Activated CD8-positive, alpha-beta memory T cell treated with anti-CD3 and anti-CD28 coated beads for 36 hours (primary cell): ENCODE measurements at regions not wholly inside any gene's neighbourhood (a gene's known extent, or its start where the extent isn't known, plus 50 kb on each side); places are given as distances from the start of the nearest gene placed in this dataset.

Experiments used
- CTCF ChIA-PET: fragments of 350-600 bp; sonication (Branson Sonifier 250); formaldehyde crosslinking; loops from one replicate; lab custom pipeline; 2021; ENCODE audit warnings: antibody characterized with exemption; lab: Charles Lee
- POLR2A ChIA-PET: fragments of 350-600 bp; sonication (Branson Sonifier 250); formaldehyde crosslinking; loops from one replicate; lab custom pipeline; 2021; ENCODE audit warnings: antibody characterized with exemption; lab: Charles Lee

GRCh38 chr10:29962166-29962850 lies 97.1 kb downstream of the JCAD start:
- POLR2A ChIA-PET = no interaction called here
- CTCF ChIA-PET = no interaction called here

GRCh38 chr10:29961351-29961750 lies 98.0 kb downstream of the JCAD start:
- POLR2A ChIA-PET = no interaction called here

DNA sequence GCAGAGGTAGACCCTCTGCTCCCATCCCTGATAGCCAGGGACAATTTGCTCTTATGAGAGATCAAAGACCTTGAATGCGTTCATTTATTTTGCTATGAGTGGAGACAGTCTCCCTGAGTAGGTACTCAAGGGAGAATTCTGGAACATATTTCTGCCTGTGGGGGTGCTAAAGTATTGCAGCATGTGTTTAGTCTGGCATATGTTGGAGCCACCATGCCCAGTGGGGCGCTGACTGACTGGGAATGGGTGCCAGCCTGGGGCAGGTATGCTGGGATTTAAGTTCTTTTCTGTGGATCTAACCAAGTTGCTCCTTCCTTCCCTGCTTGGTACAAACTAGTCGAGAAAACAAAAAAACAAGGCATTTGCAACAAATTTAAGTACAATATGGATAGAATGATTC lies 99.1 kb downstream of the JCAD start:
- ChIA-PET CTCF (no interaction called here), POLR2A (no interaction called here)

More at GRCh38 chr10:29961351-29961750, 98.0 kb downstream of the JCAD start:
- CTCF ChIA-PET = no interaction called here

- ChIA-PET POLR2A (no interaction called here), CTCF (no interaction called here)
Measured at GRCh38 chr10:29959586-29959985, 99.8 kb downstream of the JCAD start.

GRCh38 chr10:29958440-29958839 lies 100.9 kb downstream of the JCAD start:
- ChIA-PET POLR2A (no interaction called here), CTCF (no interaction called here)

- CTCF ChIA-PET = no interaction called here
- POLR2A ChIA-PET = no interaction called here
Measured at GRCh38 chr10:29957907-29958331, 101.5 kb downstream of the JCAD start.

GRCh38 chr10:29957236-29957635 lies 102.2 kb downstream of the JCAD start:
- CTCF ChIA-PET = no interaction called here
- POLR2A ChIA-PET = no interaction called here

GRCh38 chr10:29956335-29956924 lies 103.0 kb downstream of the JCAD start:
- POLR2A ChIA-PET = no interaction called here

DNA sequence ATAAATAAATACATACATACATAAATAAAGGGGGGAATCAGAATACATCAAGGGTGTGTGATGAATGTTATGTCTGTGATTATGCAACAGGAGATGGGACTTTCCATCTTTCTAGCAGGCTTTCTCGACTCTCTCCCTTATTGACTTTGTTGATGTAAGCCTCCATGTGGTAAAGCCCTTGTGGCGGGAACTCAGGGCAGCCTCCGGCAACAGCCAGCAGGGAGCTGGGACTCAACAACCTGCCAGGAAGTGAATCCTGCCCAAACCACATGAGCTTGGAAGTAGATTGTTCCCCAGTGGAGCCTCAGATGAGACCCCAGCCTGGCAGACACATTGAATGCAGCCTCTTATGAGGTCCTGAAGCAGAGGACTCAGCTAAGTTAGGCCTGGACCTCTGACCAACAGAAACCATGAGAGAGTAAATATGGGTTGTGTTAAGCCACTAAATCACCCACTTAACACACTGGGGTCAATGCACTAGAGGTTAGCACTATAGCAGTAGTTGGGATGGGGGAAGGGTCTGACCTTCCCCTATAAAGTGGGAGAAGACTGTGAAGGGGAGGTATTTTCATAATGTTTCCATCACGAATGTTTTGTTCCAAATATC lies 104.0 kb downstream of the JCAD start:
- ChIA-PET CTCF (no interaction called here), POLR2A (no interaction called here)

More at GRCh38 chr10:29956335-29956924, 103.0 kb downstream of the JCAD start:
- CTCF ChIA-PET = no interaction called here

DNA sequence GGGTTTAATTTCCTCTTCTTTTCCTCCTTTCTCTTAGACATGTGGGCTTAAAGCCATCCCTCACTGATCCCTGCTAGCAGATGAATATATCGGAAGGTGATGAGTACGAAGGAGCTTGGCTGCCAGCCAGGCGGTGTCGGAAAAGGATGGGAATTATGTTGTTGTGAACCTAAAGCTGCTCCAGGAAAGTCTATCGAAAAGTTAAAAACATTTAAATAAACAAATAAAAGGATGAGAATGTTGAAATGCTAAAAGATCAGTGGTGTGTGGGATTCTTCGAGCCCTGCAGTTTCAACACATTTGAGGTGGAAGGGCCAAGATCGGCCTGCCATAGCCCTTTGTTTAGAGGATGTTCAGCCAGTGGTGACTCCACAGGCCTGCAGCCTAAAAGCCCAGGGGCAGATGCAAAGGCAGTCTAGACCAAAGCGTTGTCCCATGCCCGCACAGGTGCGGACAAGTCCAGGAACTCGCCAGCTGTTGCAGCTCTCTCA lies 107.9 kb downstream of the JCAD start:
- ChIA-PET CTCF (no interaction called here), POLR2A (interaction anchor here (0.5 kb wide), 1 partner anchor 398 kb away, joined by 4 read pairs; the partner anchor contains the start of gene MTPAP)

GRCh38 chr10:29950391-29950790 lies 109.0 kb downstream of the JCAD start:
- POLR2A ChIA-PET = no interaction called here
- CTCF ChIA-PET = no interaction called here

DNA sequence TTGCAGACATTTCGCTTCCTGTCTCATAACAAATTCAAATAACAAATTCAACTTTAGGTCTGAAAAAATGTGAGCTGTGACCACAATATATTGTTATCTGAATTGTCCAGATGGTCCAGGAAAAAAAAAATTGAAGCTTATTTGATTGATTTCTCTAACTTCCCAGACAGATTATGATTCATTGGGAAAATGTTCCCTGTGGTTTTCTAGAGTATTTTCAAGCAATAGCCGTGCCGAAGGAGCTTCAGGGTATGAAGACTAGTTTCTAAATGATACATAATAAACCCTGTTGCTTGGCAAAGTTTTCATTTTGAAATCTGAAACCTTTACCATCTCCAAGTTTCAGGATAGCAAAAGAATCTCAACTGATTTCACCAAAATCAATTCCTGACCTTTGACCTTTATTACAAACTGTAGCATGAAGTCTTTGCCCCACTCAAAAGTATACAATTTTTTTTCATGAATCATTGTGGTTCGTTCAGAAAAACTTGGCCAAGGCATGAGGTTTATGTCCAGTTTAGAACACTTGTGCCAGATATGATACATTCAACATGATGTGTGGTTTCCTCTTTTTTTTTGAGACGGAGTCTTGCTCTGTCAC lies 109.9 kb downstream of the JCAD start:
- ChIA-PET CTCF (no interaction called here), POLR2A (no interaction called here)

DNA sequence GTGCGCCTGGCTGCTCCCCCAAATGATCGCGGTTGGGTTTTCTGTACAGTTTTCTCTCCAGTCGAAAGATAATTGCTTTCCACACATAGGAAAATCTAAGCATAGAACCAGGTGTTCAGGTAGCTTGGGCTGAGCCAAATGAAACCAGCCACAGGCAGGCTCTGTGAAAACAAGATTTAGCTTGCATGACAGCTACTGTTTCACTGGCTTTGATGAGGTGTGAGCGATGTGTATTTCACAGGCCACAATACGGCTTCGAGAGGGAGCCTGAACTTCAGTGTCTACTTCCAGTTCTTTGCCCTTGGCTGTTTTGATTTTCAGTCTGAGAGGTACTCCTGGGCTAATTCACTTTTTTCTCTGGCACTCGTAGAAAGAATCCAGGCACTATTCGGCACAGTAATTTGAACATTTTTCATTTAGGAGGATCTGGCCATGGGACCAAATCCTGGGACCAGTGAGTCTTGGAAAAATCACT lies 110.5 kb downstream of the JCAD start:
- ChIA-PET CTCF (no interaction called here), POLR2A (no interaction called here)

DNA sequence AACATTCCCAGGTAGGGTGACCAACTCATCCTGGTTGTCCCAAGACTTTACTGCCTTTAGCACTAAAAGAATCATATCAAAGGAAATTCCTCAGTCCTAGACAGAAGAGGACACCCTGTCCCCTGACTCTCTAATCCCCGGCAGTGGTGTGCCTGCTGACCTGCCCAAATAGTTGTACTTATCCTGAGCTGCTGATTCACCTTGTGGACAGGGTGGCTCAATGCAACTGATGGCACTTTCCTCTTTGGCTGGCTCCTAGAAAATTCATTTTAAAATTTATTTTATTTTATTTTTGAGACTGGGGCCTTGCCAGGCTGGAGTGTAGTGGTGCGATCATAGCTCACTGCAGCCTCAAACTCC lies 111.7 kb downstream of the JCAD start:
- CTCF ChIA-PET = no interaction called here
- POLR2A ChIA-PET = no interaction called here

DNA sequence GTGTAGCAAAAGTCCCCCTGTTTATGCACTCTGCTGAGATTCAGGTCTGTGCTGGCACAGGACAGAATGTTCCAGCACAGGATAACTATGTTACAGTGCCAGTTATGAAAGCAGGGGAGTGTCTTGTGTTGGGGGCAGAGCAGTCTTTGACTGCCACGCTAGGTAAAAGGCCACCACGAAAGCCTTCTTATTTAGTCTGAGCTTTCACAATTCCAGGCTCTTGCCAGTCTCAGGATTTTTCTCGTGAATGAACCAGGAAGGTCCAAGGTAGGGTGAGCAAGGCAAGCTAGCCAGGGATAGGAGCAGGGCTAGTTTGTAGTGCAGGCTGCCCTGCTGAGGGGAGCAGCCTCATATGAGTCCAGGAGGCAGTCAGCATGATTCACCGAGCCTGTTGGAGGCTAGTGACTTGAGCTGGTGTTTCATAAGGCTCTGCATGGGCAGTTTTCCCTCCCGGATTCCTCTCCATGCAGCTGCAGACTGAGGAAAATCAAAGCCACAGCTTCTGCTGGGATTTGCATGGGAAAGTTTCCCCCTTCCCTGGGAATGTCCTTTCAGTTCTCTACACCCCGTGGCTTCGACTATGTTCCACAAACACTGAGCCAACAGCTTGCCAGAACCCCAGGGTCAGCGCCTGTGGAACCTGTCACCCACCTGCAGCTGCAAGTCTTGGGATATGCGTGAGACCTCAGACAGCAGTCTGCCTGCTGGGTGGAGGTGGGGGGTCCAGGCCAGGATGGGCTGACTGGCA lies 112.3 kb downstream of the JCAD start:
- ChIA-PET POLR2A (no interaction called here), CTCF (no interaction called here)

DNA sequence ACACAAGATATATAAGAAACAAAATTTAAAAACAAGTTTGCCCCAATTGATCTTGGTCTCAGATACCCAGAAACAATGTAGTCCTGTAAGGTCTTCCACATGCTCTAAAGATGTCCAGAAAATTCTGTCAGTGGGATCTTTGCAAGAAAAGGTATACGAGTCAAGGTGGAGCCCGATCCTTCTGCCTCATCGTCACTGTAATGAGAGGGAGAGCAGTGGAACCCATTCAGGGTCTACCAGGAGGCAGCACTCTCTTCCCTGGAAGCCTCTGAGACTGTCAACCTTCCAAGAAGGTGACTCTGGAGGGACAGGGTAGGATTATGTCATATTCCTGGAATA lies 112.8 kb downstream of the JCAD start:
- POLR2A ChIA-PET = no interaction called here
- CTCF ChIA-PET = no interaction called here

DNA sequence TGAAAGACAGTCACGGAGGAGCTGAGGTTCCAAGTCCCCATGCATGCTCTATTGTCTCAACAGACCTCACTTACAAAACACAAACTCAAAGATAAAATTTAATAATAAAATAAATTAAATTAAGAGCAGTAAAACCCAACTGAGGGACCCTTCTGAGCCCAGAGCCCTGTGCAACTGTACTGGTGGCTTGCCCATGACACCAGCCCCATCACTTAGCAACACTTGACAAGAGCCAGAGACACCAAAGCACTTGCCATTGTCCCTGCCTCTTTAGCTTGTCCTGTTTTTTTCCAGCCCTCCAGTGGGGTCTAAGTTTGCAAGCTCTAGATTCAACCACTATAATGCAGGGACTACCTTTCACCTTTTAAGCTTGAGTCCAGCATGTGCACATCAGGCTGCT lies 117.9 kb downstream of the JCAD start:
- ChIA-PET POLR2A (no interaction called here), CTCF (no interaction called here)

DNA sequence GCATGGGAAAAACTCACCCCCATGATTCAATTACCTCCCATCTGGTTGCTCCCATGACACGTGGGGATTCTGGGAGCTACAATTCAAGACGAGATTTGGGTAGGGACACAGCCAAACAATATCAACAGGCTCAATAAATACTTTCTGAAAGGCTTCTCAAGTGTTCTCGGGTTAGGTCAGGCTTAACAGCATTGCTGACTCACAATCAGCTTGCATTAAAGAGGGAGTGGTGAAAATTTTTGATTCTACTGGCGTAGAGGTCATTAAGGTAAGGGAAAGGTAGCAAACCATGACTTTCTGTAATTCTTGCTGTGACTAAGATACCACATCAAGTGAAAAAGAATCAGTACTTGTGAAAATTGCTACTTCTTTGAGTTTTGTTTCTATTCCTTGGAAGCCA lies 126.4 kb downstream of the JCAD start:
- ChIA-PET CTCF (no interaction called here), POLR2A (no interaction called here)

GRCh38 chr10:29931833-29932232 lies 127.6 kb downstream of the JCAD start:
- POLR2A ChIA-PET = no interaction called here
- CTCF ChIA-PET = no interaction called here

- POLR2A ChIA-PET = no interaction called here
- CTCF ChIA-PET = no interaction called here
Measured at GRCh38 chr10:29929006-29929405, 130.4 kb downstream of the JCAD start.
